Raji (cell line): ENCODE measurements at regions not wholly inside any gene's neighbourhood (a gene's known extent, or its start where the extent isn't known, plus 50 kb on each side); places are given as distances from the start of the nearest gene placed in this dataset.

Experiments used
- POLR2A ChIP-seq: IDR thresholded peaks from 2 replicates; pipeline ENCODE4 v1.6.1; 2011; ENCODE audit warnings: low read depth, low read length, control low read depth; ENCODE audit not compliant: insufficient read depth

DNA sequence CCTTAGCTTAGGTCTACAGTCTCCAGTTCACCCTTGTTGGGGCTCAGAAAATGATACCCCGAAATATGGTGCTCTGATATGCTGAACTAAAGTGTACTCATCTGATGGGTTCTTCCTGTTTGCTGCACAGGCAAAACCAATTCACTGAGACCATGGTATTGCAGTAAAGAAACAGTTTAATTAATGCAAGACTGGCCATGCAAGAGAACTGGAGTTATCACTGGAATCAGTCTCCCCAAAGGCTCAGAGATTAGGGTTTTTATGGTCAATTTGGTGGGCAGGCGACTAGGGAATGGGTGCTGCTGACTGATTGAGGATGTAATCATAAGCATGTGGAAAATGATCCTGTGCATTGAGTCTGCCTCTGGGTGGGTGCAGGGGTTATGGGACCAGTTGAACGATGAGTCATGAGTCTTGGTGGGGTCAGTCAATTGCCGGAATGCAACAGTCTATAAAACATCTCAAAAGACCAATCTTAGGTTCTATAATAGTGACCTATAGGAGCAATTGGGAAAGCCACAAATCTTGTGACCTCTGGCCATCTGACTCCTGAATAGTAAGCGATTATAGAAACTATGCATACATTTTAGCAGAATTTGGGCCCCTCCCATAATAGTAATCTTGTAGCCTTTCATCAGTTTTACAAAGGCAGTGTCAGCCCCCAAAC, 113.0 kb upstream of the ANKRD55 start:
- TF ChIP-seq POLR2A, result no peak

DNA sequence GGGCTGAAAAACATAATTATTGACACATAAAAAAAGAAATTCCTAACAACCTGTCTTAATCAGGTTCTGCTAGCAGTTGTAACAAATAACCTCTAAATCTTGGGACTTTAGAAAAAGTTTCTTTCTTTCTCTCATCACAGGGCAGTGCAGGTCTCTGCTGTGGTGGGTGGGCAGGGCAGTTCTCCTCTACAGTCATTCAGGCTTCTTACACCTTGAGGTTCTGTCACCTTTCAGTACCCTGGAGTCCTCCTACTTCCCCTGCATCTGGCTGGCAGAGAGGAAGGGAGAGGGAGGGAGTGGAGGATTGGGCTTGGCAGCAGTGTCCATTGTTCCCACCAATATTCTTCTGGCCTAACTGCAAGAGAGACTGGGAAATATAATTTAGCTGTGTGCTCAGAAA, 112.2 kb upstream of the ANKRD55 start:
- no peak for TF ChIP-seq POLR2A

GRCh38 chr5:56344594-56344993, 111.5 kb upstream of the ANKRD55 start:
- TF ChIP-seq POLR2A, result no peak

GRCh38 chr5:56343988-56344387, 110.9 kb upstream of the ANKRD55 start:
- no peak for TF ChIP-seq POLR2A

GRCh38 chr5:56342616-56343015, 109.5 kb upstream of the ANKRD55 start:
- no peak for TF ChIP-seq POLR2A

DNA sequence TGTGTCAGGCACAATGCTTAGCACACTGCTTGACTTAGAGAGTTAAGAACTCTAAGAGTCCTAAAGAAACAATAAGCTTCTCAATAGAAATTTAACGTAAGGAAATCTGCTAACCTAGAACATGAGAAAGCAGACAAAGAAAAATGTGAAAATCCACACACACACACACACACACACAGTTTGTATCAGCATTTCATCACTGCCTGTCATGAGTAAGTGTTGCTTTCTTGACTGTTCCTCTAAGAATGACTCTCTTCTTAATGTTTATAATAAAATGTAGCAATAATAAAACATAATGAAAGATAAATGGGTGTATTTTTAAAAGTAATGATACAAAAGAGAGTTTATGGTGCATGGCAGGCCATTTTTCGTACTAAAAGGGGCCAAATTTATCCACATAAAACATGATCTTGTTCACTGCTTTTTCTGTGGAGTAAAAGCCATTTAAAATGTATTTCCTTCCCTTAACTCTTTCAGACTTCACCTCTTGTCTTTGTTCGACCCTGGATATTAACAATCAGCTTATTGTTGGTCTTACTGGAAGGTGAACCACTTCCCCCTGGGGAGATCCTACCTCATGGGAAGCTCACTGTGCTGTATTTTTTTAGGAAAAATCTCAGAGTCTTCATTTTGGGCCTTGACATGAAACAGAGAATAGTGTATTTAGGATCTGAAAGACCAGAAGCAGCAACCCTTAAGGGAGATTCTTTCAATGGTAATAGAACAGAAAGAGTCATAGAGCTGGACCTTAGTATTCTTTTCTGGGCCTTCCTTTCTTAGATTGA, 107.3 kb upstream of the ANKRD55 start:
- no peak for TF ChIP-seq POLR2A

GRCh38 chr5:56339732-56340131, 106.6 kb upstream of the ANKRD55 start:
- no peak for TF ChIP-seq POLR2A

- TF ChIP-seq POLR2A, result no peak
Observed at GRCh38 chr5:56337715-56338319, 104.7 kb upstream of the ANKRD55 start.

GRCh38 chr5:56335212-56335611, 102.1 kb upstream of the ANKRD55 start:
- TF ChIP-seq POLR2A, result no peak

GRCh38 chr5:56330806-56331205, 97.7 kb upstream of the ANKRD55 start:
- TF ChIP-seq POLR2A, result no peak

- no peak for TF ChIP-seq POLR2A
Observed at GRCh38 chr5:56330167-56330566, 97.0 kb upstream of the ANKRD55 start.

DNA sequence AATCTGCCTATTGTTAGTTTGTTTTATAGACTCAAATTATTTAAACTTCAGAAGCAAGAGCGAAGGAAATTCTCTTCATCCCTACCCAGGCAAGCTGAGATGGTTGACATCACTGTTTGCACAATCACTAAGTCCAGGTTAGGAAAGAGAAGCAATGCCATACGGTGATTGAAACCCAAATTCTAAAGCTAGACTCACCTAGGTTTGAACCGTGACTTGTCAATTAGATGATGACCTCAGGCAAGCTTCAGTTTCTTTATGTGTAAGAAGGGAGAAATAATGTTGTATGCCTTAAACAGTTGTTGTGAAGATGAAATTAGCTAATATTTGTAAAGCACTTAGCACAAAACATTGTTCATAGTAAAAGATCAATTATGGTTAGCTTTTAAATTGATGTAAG, 96.5 kb upstream of the ANKRD55 start:
- TF ChIP-seq POLR2A, result no peak

DNA sequence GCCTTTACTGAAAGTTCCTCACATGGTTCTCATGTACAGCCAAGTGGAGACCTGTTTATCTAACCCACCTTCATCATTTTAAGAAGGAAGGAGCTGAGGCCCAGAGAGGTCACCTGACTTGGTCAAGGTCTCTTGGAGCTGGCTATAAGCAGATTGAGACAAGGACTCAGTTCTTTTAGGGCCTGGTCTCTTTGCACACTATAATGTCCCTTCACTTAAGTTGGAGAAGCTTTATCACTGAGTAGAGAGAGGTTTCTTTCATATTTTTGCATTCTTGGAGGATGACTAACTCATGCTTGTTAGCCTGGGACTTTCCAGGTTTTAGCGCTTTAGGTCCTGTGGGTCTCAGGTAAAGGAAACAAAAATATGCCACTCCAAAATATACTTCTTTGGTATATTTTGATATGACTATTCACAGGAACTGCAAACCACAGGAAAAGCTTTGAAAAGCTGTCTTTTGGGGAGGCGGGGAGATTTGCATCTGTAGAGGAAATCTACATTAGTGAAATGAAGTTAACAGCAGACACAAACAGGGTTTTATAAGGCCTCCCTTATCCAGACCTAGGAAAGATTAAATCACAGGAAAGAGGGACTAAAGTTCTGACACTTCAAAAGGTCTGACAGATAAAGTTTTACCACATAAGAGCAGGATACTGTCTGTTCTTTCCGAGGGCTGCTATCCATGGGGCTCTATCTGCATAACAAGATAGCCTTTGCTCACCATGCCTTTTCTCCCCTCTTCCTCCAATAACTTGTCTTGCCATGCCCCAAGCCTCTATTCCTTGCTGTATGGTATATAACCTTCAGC, 95.8 kb upstream of the ANKRD55 start:
- no peak for TF ChIP-seq POLR2A

DNA sequence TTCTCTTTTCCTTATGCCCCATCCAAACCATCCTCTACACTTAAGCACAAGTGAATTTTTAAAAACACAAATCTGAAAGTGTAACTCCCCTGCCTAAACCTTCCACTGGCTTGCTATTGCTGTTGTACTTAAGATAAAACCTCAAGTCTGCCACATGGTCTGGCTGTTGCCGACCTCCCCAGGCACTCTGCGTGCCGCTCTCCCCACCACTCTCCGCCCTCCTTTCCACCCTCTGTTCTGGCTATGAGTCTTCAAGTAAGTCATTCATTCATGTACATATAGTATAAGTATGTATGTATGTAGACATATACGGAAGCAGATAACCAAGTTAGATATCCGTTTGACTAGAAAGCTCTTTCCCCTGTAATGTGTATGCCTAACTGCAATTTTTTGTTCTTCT, 94.7 kb upstream of the ANKRD55 start:
- TF ChIP-seq POLR2A, result no peak

DNA sequence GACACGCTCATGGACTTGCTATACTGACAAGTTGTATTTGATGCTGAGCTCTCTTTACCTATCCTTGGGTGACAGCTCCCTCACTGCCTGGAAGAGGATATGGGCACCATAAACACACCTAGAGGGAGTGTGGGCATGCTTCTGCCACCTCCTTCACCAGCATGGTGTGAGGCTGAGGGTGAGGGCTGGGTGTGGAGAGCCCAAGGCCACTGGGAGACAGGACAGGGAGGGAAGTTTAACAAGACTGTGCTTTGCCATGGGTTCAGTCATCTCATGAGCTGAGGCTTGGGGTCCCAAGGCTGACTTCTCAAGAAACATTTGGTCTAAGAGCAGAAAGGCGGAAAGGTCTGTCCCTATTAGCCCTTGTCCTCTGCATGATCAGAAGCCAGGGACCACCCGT, 93.6 kb upstream of the ANKRD55 start:
- no peak for TF ChIP-seq POLR2A
